Karpas-422 (cell line): ENCODE measurements at regions not wholly inside any gene's neighbourhood (a gene's known extent, or its start where the extent isn't known, plus 50 kb on each side); places are given as distances from the start of the nearest gene placed in this dataset.

Experiments used
- DNase-seq: peaks from one replicate; pipeline ENCODE4 v3.0.0-alpha.2; 2015
- H2AFZ ChIP-seq: fragments of 200-600 bp; sonication (generic); 2 replicates; pipeline ENCODE4 v1.6.1; 2014; ENCODE audit warnings: antibody characterized with exemption, low read length, mixed read lengths
- H3K27ac ChIP-seq: fragments of 200-600 bp; sonication (generic); 2 replicates; pipeline ENCODE4 v1.5.1; 2014; ENCODE audit warnings: mild to moderate bottlenecking, low read length, moderate library complexity
- H3K27me3 ChIP-seq: fragments of 200-600 bp; sonication (generic); 2 replicates; pipeline ENCODE4 v1.6.1; 2014; ENCODE audit warnings: low read length, mixed read lengths
- H3K36me3 ChIP-seq: fragments of 200-600 bp; sonication (generic); 2 replicates; pipeline ENCODE4 v1.6.1; 2014; ENCODE audit warnings: low read length, mixed read lengths; ENCODE audit not compliant: insufficient read depth
- H3K4me1 ChIP-seq: fragments of 200-600 bp; sonication (generic); 2 replicates; pipeline ENCODE4 v1.6.1; 2014; ENCODE audit warnings: mild to moderate bottlenecking, low read length, mixed read lengths
- H3K4me2 ChIP-seq: fragments of 200-600 bp; sonication (generic); 2 replicates; pipeline ENCODE4 v1.6.1; 2014; ENCODE audit warnings: low read length, low read depth, mild to moderate bottlenecking; ENCODE audit not compliant: poor library complexity, severe bottlenecking
- H3K4me3 ChIP-seq: fragments of 200-600 bp; sonication (generic); 2 replicates; pipeline ENCODE4 v1.5.1; 2014; ENCODE audit warnings: mild to moderate bottlenecking, antibody characterized with exemption, low read length, mixed read lengths
- H3K79me2 ChIP-seq: fragments of 200-600 bp; sonication (generic); 2 replicates; pipeline ENCODE4 v1.6.1; 2014; ENCODE audit warnings: mild to moderate bottlenecking, low read length, mixed read lengths
- H3K9ac ChIP-seq: fragments of 200-600 bp; sonication (generic); 2 replicates; pipeline ENCODE4 v1.6.0; 2014; ENCODE audit warnings: low read length
- H3K9me2 ChIP-seq: fragments of 200-600 bp; sonication (generic), shearing (Covaris generic); replicated peaks from 2 replicates; pipeline ENCODE4 v1.6.0; 2014; ENCODE audit warnings: mild to moderate bottlenecking, low read length, moderate library complexity; ENCODE audit not compliant: insufficient read depth
- H3K9me3 ChIP-seq: fragments of 300-700, 200-600 bp; sonication (generic); 2 replicates; pipeline ENCODE4 v1.6.1; 2014; ENCODE audit warnings: low read length, mixed read lengths
- H4K20me1 ChIP-seq: fragments of 200-600 bp; sonication (generic); 2 replicates; pipeline ENCODE4 v1.6.1; 2014; ENCODE audit warnings: mild to moderate bottlenecking, antibody characterized with exemption, low read length, low read depth; ENCODE audit not compliant: insufficient read depth

- Histone ChIP-seq H2AFZ (peak overlapping the region; percentile 1; the same call in 1 of the 2 replicates), H3K4me3 (no peak overlapping the region), H3K9me3 (no peaks in the 10 kb centered on the region), H3K4me1 (no peaks in the 10 kb centered on the region), H3K27me3 (no peaks in the 10 kb centered on the region; the same call in 1 of the 2 replicates), H3K36me3 (no peaks in the 10 kb centered on the region; the same call in 1 of the 2 replicates), H4K20me1 (no peaks in the 10 kb centered on the region), H3K9me2 (no peaks in the 10 kb centered on the region), H3K4me2 (no peak overlapping the region), H3K27ac (no peak overlapping the region), H3K9ac (no peak overlapping the region), H3K79me2 (no peaks in the 10 kb centered on the region)
- no peak for DNase-seq
These were observed 71.3 kb upstream of the PGRMC2 start for GRCh38 chr4:128358913-128359279.

GRCh38 chr4:128358231-128358912 is 70.8 kb upstream of the PGRMC2 start:
- no peaks in the 10 kb centered on the region for H4K20me1 ChIP-seq
- no peak overlapping the region for H3K4me3 ChIP-seq
- peak overlapping the region; percentile 1; the same call in 1 of the 2 replicates for H2AFZ ChIP-seq
- no peaks in the 10 kb centered on the region for H3K79me2 ChIP-seq
- no peaks in the 10 kb centered on the region for H3K9me3 ChIP-seq
- no peaks in the 10 kb centered on the region for H3K9me2 ChIP-seq
- DNase-seq, result no peak
- no peak overlapping the region for H3K9ac ChIP-seq
- no peaks in the 10 kb centered on the region; the same call in 1 of the 2 replicates for H3K27me3 ChIP-seq
- no peaks in the 10 kb centered on the region for H3K4me1 ChIP-seq
- H3K36me3 ChIP-seq, result no peaks in the 10 kb centered on the region; the same call in 1 of the 2 replicates
- no peak overlapping the region for H3K4me2 ChIP-seq
- H3K27ac ChIP-seq, result no peak overlapping the region

- DNase-seq, result no peak
- no peaks in the 10 kb centered on the region for H3K9me2 ChIP-seq
- H3K9ac ChIP-seq, result no peak overlapping the region
- no peaks in the 10 kb centered on the region; the same call in 1 of the 2 replicates for H3K27me3 ChIP-seq
- H4K20me1 ChIP-seq, result no peaks in the 10 kb centered on the region
- H3K27ac ChIP-seq, result no peak overlapping the region
- H3K79me2 ChIP-seq, result no peaks in the 10 kb centered on the region
- no peaks in the 10 kb centered on the region; the same call in 1 of the 2 replicates for H3K36me3 ChIP-seq
- H2AFZ ChIP-seq, result no peak overlapping the region
- no peaks in the 10 kb centered on the region for H3K4me1 ChIP-seq
- no peak overlapping the region for H3K4me2 ChIP-seq
- H3K4me3 ChIP-seq, result no peak overlapping the region
- H3K9me3 ChIP-seq, result no peaks in the 10 kb centered on the region
These were observed 69.7 kb upstream of the PGRMC2 start for GRCh38 chr4:128357286-128357685.

GRCh38 chr4:128355305-128355704 is 67.7 kb upstream of the PGRMC2 start:
- Histone ChIP-seq H3K4me1 (no peaks in the 10 kb centered on the region), H3K9me2 (no peaks in the 10 kb centered on the region), H3K36me3 (no peaks in the 10 kb centered on the region; the same call in 1 of the 2 replicates), H2AFZ (no peak overlapping the region), H3K27me3 (no peaks in the 10 kb centered on the region; the same call in 1 of the 2 replicates), H3K27ac (no peak overlapping the region), H3K9me3 (no peaks in the 10 kb centered on the region), H3K4me2 (no peak overlapping the region), H3K79me2 (no peaks in the 10 kb centered on the region), H4K20me1 (no peaks in the 10 kb centered on the region), H3K9ac (no peak overlapping the region), H3K4me3 (no peak overlapping the region)
- no peak for DNase-seq

GRCh38 chr4:128354205-128354821 is 66.7 kb upstream of the PGRMC2 start:
- Histone ChIP-seq H3K27me3 (no peaks in the 10 kb centered on the region; the same call in 1 of the 2 replicates), H3K79me2 (no peaks in the 10 kb centered on the region), H3K9ac (no peak overlapping the region), H3K4me1 (no peaks in the 10 kb centered on the region), H3K4me2 (no peak overlapping the region), H4K20me1 (no peaks in the 10 kb centered on the region), H3K4me3 (no peak overlapping the region), H3K9me2 (no peaks in the 10 kb centered on the region), H3K36me3 (no peaks in the 10 kb centered on the region; the same call in 1 of the 2 replicates), H3K27ac (no peak overlapping the region), H2AFZ (no peak overlapping the region), H3K9me3 (no peaks in the 10 kb centered on the region)
- DNase-seq, result no peak

- Histone ChIP-seq H3K4me2 (no peak overlapping the region), H3K4me1 (no peaks in the 10 kb centered on the region), H3K36me3 (no peaks in the 10 kb centered on the region; the same call in 1 of the 2 replicates), H3K27me3 (no peaks in the 10 kb centered on the region; the same call in 1 of the 2 replicates), H3K9me3 (no peaks in the 10 kb centered on the region), H3K4me3 (no peak overlapping the region), H2AFZ (no peak overlapping the region), H4K20me1 (no peaks in the 10 kb centered on the region), H3K79me2 (no peaks in the 10 kb centered on the region), H3K9ac (no peak overlapping the region), H3K9me2 (no peaks in the 10 kb centered on the region), H3K27ac (no peak overlapping the region)
- DNase-seq, result no peak
These were observed 66.2 kb upstream of the PGRMC2 start for GRCh38 chr4:128353791-128354190.

- Histone ChIP-seq H3K9ac (no peak overlapping the region), H3K9me2 (no peaks in the 10 kb centered on the region), H3K27ac (no peak overlapping the region), H4K20me1 (no peaks in the 10 kb centered on the region), H3K79me2 (no peaks in the 10 kb centered on the region), H2AFZ (no peak overlapping the region), H3K27me3 (no peaks in the 10 kb centered on the region), H3K9me3 (no peaks in the 10 kb centered on the region), H3K4me2 (no peak overlapping the region), H3K4me3 (no peak overlapping the region), H3K4me1 (no peaks in the 10 kb centered on the region), H3K36me3 (no peaks in the 10 kb centered on the region)
- no peak for DNase-seq
These were observed 63.9 kb upstream of the PGRMC2 start for GRCh38 chr4:128351502-128351901.

- Histone ChIP-seq H4K20me1 (no peaks in the 10 kb centered on the region), H3K4me2 (no peak overlapping the region), H3K79me2 (no peaks in the 10 kb centered on the region), H3K9me2 (no peaks in the 10 kb centered on the region), H3K27me3 (no peaks in the 10 kb centered on the region), H3K4me3 (no peak overlapping the region), H3K9me3 (no peaks in the 10 kb centered on the region), H3K36me3 (no peaks in the 10 kb centered on the region), H2AFZ (no peak overlapping the region), H3K9ac (no peak overlapping the region), H3K27ac (no peak overlapping the region), H3K4me1 (no peaks in the 10 kb centered on the region)
- DNase-seq, result no peak
These were observed 62.9 kb upstream of the PGRMC2 start for GRCh38 chr4:128350449-128351045.
